Hematopoietic multipotent progenitor cell treated with erythropoietin and hydrocortisone succinate and interleukin-3 and kit ligand, for 15 days (in vitro differentiated cells): ENCODE measurements at regions not wholly inside any gene's neighbourhood (a gene's known extent, or its start where the extent isn't known, plus 50 kb on each side); places are given as distances from the start of the nearest gene placed in this dataset.
"Not testable (repeated sequence)": the region's sequence is repeated elsewhere in the genome, so short reads cannot be mapped to it uniquely, and the experiment has no call there.

Source experiments
- DNase-seq: peaks from one replicate; pipeline ENCODE4 v3.0.0-alpha.2; 2015; ENCODE audit warnings: low spot score

DNA sequence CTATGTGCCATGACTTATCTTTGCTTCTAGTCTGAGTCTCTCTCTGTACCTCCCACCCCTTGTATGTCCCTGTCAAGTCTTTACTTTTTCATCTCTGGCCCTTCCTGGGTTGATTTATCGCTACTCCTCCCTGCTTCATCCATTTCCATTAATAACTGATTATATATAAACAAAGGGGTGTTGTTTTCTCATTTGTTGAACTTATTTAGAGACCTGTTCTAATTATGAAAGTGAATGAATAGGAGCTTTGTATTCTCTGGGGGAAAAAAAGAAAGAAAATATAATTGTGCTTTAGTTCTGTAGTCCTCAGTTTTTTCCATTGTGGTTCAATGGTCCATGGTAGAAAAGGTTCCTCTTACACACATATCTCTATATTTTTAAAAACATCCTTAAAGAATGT lies 328.9 kb upstream of the PPP2R3A start:
- DNase-seq: no peak

DNA sequence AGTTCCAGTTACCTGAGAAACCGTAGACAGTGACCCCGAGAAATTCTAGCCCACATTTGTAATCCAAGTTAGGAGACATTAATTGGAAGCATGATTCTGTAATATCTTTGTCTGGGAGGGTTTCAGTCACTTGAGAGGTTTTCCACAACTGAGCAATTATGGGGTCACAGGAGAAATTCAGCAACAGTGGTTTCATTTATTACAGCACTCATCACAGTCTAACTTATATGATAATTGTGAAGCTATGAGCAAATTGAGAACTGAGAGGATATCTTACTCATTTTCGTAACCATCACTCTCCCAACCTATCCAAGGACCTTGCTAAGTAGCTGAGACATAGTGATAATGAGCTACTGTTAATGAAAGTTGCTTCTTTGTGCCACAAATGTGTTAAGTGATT lies 328.5 kb upstream of the PPP2R3A start:
- DNase-seq: no peak

- DNase-seq: no peak
Observed at GRCh38 chr3:135641761-135642160, 323.8 kb upstream of the PPP2R3A start.

GRCh38 chr3:135645541-135645940 lies 320.0 kb upstream of the PPP2R3A start:
- DNase-seq: no peak

GRCh38 chr3:135646873-135647272 lies 318.7 kb upstream of the PPP2R3A start:
- no peak for DNase-seq

DNA sequence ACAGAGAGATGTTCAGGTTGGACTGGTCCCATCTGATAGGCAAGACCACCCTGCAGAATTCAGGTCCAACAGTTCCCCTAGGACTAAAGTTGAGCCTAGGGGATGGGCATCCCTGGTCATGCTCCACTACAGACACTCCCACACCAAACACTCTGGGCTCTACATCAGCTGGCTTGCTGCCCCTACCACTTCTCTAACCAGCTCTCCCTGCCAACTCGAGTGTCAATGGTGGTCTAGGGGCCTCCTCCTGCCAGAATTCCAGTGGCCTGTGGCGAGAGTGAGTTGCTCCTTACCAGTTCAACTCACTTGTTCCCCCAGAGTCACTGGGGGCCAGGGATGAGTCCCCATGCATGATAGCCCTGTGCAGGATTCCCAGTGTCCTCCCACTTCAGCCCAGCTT lies 316.2 kb upstream of the PPP2R3A start:
- DNase-seq: no peak

DNA sequence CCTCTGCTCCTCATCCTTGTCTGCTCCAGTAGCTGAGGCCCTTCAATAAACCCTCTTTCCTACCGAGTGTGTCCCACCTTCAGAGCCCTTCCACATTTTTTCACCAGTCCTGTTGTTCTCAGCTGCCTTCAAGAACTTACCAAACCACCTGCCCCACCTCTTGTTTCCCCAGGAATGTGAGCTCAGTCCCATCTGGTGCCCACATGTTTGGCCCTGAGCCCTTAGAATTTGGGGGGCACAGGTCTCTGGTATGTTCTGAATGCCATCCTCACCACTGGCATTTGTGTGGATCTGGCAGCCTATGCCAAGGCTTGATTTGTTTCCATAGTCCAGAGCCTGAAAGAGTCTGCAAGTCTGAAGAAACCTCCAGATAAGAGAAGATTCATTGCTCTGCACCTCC lies 315.2 kb upstream of the PPP2R3A start:
- DNase-seq: no peak

DNA sequence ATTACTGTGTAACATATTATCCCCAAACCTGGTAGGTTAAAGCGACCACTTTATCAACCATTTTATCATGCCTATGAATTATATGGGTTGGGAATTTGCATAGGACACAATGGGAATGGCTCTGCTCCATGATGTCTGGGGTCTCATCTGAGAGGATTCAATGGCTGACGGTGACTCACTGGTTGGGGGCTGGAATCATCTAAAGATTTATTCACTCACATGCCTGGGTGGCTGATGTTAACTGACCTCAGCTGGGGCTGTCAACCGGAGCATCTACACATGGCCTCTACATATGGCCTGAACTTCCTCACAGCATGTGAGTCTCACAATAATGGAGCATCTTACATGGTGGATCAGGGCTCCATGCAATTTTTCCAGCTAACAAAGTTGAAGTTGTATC lies 313.1 kb upstream of the PPP2R3A start:
- DNase-seq: no peak

DNA sequence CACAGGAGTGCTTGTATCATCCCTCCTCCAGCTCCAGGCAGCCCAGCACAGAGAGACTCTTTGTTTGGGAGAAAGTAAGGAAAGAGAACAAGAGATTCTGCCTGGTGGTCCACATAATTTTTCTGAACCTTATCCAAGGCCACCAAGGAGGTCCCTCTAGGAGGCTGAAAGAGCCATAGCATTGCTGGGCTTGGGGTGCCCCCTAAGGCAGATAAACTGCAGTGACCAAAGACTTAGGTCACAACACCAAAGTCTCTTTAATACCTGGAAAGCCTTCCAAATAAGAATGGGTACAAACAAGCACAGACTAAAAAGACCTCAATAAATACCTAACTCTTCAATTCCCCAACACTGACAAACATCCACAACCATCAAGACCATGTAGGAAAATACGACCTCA lies 310.2 kb upstream of the PPP2R3A start:
- DNase-seq: no peak

DNA sequence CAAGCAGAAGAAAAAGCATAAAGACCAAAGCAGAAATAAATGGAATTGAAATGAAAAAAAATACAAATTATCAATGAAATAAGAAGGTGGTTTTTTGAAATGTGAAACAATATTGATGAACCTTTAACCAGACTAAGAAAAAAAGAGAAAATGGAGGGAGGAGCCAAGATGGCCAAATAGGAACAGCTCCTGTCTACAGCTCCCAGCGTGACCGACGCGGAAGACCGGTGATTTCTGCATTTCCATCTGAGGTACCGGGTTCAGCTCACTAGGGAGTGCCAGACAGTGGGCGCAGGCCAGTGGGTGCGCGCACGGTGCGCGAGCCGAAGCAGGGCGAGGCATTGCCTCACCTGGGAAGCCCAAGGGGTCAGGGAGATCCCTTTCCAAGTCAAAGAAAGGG lies 307.1 kb upstream of the PPP2R3A start:
- not testable (repeated sequence) for DNase-seq

DNA sequence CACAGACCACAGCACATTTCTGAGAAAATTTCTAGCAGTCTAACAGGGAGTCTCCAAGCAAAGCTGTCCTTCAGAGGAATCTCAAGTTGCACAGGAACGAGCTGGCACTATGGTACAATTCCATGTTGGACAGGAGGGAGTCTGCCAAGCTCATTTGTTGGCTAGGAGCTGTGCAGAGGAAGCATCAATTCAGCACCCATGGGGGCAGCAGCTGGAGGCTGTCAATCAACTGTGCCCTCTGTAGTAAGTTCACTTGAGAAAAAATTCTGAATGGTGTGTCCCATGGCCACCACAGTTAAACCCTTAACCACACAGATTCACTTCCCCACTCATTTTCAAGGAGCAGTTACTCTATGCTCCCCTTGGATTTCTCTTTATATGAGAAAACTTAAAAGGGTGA lies 298.5 kb upstream of the PPP2R3A start:
- no peak for DNase-seq

GRCh38 chr3:135674508-135674907 lies 291.0 kb upstream of the PPP2R3A start:
- no peak for DNase-seq

DNA sequence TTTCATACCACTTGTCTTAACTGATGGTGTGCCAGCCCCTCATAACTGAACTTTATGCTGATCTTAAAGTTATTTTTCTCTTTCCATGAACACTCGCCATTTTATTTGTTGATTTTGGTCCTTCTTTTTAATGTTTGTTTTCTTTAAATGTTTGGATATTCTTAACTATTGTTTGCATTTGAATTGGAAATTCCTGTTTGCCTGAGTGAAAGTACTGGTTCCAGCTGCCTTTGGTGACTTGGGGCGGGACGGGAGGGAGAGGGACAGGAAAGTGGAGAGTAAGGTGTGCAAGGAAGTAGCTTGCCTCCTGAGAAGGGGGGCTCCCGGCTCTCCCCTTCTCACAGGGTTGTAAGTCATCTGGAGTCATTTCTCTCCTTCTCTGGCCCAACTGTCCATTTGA lies 287.1 kb upstream of the PPP2R3A start:
- no peak for DNase-seq

DNA sequence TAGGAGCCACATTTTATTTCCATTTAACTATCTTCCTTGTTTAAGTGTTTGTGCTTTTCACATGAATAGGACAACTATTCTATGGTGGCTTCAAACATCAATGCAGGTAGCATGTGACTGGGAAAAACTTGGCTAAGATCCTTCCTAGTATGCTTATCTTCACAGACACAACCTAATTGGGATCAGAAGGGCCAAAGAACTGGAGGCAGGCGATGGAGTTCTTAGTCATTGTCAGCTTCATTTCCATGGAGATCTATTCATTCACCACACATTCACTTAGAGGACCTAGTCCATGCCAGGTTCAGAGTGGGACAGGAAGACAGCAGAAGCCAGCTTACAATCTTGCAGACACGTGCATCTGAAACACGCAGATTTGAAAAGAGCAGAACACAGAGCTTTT lies 277.5 kb upstream of the PPP2R3A start:
- DNase-seq: no peak

- no peak for DNase-seq
Observed at GRCh38 chr3:135690664-135691063, 274.9 kb upstream of the PPP2R3A start.

- DNase-seq: no peak
Observed at GRCh38 chr3:135691240-135691639, 274.3 kb upstream of the PPP2R3A start.

GRCh38 chr3:135694142-135694541 lies 271.4 kb upstream of the PPP2R3A start:
- DNase-seq: no peak

DNA sequence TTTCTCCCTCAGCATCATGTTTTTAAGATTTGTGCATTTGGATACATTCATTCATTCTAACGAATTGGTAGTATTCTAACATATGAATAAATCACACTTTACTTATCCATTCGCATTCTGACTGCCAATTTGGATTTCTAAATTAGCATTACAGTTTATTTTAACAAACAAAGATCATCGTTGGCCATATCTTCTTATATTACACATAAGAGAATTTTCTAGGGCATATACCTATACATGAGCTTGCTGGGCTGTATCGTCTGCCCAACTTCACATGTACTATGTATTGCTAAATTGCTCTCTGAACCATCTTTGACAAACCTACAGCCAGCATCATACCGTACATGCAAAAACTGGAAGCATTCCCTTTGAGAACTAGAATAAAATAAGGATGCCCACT lies 265.8 kb upstream of the PPP2R3A start:
- no peak for DNase-seq

DNA sequence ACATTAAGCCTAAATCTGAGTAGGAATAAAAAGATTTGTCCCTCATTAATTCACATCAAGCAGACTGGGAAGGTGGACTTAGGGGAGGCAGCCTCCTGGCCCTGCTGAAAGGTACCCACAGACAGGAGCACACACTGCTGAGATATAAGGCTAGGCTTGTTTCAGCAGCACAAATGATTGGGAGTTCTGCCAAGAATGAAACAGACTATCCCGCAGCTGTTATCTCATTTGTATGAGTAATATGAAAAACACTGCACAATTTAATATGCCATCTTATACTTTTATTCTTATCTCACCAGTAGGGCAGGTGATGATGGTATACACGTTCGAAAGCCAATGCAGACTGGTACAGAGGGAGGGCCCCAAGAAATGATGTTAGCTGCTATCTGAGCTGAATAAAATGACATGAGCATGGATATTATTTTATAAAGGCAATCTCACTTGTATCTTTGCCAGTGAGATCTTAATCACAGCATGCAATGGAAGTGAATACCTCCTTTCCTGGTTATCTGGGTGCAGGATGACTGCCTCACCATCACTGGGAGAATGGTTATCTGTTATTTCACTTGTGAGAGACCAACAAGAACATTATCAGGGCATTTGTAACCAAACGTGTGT lies 258.7 kb upstream of the PPP2R3A start:
- DNase-seq: no peak

- DNase-seq: no peak
Observed at GRCh38 chr3:135719449-135719848, 246.1 kb upstream of the PPP2R3A start.

DNA sequence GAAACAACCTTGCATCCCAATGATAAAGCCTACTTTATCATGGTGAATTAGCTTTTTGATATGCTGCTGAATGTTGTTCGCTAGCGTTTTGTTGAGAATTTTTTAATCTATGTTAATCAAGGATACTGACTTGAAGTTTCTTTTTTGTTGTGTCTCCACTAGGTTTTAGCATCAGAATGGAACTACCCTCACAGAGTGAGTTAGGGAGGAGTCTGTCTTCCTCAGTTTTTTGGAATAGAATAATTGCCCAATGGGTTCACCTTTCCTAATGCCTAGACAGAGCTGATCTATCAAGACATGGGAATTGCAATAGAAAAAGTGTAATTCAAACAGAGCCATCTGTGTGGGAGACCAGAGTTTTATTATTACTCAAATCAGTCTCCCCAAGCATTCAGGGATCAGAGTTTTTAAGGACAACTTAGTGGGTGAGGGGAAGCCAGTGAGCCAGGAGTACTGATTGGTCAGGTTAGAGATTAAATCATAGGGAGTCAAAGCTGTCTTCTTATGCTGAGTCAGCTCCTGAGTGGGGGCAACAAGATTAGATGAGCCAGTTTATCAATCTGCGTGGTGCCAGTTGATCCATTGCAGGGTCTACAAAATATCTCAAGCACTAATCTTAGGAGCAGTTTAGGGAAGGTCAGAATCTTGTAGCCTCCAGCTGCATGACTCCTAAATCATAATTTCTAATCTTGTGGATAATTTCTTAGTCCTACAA lies 237.4 kb upstream of the PPP2R3A start:
- DNase-seq: no peak

DNA sequence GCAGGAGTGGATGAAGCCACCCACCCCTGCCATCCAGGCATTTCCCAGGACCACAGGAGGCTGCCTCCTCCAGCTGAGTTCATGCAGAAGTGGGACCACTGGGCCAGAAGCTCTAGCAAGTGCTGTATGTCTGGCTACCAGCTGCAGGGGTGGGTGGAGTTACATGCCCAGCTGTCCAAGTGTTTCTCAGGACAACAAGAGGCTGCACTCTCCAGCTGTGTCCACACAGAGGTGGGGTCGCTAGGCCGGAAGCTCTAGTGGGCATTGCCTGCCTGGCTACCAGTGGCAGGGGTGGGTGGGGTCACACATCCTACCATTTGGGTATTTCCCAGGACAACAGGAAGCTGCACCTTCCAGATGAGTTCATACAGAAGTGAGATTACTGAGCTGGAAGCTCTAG lies 234.0 kb upstream of the PPP2R3A start:
- no peak for DNase-seq

GRCh38 chr3:135736740-135737139 lies 228.8 kb upstream of the PPP2R3A start:
- peak; percentile 8 for DNase-seq

GRCh38 chr3:135739779-135740178 lies 225.7 kb upstream of the PPP2R3A start:
- DNase-seq: no peak
